HL-60/S4 (cell line): ENCODE measurements at regions not wholly inside any gene's neighbourhood (a gene's known extent, or its start where the extent isn't known, plus 50 kb on each side); places are given as distances from the start of the nearest gene placed in this dataset.

Experiments used
- in situ Hi-C: fragments of 300-500 bp; cut with MboI; formaldehyde crosslinking; loops from 2 replicates; pipeline ENCODE4 v1.14.3; 2022; ENCODE audit warnings: low sequenced_read_pairs

DNA sequence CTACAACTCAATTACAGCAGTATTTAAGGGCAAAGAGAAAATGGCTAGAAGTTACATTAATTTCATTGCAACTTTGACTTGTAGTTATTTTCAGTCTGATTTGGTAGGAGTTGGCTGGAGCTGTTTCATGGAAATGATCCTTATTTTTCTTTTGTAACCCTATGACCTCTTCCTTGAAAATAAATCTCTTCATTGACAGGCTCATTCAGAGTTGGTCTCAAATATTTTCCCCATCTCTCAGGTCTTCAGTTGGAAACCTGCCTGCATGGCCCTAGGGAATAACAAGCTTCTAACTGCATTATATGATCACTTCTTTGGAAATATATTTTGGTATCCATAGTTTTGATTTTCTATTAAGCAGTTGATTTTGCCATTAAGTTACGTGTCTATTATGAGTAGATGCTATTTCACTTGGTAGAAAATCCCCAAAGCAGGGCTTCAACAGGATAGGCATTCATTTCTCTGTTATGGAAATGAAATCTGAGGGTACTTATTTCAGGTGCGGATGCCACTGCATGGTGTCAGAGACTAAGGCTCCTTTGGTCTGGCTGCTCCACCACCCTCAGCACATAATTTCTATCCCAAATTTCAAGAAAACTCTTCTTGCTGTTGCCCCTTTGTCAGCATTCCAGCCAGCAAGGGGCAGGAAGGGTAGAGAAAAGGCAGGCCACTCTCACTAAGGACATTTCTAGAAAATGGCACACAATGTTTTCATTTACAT is 502.5 kb downstream of the SPRY1 start:
- in situ Hi-C loops: no loop called here

DNA sequence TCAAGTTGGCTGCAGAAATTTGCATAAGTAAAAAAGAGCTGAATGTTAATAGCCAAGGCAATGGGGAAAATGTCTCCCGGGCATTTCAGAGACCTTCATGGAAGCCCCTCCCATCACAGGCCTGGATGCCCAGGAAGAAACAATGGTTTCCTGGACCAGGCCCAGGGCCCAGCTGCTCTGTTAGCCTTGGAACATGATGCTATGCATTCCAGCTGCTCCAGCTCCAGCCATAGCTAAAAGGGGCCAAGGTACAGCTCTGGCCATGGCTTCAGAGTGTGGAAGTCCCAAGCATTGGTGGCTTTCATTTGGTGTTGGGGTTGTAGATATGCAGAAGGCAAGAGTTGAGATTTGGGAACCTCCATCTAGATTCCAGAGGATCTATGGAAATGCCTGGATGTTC is 508.3 kb downstream of the SPRY1 start:
- in situ Hi-C loops: no loop called here

DNA sequence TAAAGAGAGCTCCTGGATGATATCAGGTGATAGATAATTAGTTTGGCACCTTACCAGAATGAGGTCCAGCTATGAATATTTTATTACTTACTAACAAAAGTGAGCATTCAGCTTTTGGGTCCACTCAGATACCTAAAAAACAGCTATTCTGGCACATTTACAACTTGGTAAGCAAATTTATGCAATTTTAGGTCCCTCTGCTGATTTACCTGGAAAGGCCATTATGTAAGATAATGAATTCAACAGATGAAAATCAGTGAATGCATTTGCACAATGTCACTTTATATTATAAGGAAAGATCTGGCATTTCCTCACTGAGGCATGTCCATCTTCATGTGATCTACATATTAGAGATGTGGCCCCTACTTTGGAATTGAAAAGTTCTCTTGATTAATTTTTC is 517.0 kb downstream of the SPRY1 start:
- in situ Hi-C loops: no loop called here

DNA sequence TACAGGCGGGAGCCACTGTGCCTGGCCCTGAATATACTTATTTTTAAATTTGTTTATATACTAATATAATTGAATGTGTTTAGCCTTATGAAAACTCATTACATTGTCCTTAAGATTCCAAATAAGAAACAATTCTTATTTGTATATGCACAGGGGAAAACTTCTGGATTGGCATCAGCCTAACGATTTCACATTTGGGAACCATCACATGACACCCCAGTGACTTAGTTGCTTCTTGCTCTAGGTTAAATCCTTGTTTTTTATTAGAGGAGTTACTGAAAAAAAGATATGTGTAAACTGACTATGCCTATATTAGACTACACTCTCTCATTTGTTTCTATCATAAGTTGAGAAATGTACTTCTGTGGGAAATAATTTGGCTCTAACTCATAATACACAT is 520.2 kb downstream of the SPRY1 start:
- in situ Hi-C loops: no loop called here

DNA sequence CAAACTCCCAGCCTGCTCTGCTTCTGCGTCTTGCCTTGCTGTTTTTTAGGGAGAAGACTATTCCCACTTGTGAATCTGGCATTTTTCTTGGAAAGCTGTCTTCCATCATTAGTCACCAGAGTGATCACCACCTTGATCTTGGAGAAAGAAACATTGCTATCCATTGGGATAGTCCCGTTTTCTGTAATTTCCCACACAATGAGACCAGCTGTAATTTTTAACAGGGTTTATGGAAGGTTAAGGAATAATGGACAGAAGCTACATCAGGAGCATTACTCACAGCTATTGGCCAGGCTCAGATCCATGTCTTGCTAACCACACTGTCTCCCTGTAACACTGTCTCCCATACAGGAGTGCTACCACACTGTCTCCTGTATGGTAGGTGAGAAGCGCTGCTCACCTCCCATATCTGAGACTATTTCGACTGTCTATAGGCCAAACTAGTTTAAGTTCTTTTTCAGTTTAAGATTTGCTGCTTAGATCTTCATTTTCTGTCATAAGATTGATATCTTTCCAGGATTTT is 523.0 kb downstream of the SPRY1 start:
- in situ Hi-C loops: no loop called here

DNA sequence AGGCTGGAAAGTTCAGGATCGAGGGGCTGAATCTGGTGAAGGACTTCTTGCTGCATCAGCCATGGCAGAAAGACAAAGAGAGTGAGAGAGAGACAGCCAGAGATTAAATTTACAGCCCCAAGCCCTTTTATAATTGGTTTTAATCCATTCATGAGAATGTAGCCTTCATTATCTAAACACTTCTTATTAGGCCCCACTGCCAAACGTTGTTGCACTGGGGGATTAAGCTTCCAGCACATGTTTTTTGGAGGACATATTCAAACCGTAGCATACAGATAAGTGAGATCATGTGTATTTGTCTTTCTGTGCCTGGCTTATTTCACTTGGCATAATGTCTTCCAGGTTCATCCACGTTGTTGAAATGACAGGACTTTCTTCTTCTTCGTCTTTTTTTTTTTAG is 524.7 kb downstream of the SPRY1 start:
- in situ Hi-C loops: no loop called here

DNA sequence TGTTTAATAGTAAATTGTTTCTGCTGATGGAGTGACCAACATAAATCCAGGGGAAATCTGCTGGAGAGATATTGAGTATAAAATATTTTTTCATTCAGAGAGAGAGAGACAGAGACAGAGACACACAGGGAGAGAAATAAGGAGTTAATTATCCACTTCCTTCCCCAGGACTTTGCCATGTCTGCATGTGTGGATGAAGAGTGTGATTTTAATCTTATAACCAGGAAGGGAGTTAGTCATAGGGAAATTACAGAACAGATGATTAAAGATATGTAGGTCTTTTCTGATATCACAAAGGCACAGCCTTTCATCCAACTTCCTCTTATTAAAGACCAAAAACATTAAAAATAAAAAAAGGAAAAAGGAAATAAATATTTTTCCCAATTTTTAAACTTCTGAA is 526.3 kb downstream of the SPRY1 start:
- in situ Hi-C loops: no loop called here

DNA sequence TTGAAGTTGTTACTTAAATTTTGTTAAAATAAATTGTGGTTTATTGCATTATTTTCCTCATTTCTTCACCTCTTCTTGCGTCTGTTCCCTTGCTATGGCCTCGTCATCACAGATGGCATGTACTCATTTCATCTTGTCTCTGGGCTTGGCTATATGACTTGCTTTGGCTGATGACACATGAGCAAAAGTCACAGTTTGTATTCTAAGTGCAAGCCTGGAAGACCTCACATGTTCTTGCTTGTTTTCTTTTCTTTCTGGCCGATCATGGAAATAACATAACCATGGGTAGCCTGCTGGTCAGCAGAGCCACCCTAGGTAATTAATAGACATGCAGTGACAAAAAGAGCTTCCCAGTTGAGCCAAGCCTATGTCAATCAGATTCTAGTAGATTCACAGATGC is 527.9 kb downstream of the SPRY1 start:
- in situ Hi-C loops: no loop called here

DNA sequence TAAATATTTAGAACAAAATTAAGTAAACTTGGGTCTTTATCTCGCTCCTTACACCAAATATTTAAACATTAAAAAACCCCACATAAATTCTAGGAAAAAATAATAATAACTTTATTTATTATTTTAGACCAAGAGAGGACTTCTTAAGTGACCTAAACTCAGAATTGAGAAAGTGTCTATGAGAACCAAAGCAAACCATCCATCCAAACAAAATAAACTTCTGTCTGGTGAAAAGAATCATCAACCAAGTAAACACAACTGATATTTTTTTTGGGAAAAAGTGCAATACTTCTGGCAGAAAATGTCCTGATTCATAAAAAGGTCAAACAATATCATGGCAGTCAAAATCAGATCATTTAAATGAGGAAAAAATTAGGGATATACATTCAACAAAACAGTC is 533.0 kb downstream of the SPRY1 start:
- in situ Hi-C loops: no loop called here

DNA sequence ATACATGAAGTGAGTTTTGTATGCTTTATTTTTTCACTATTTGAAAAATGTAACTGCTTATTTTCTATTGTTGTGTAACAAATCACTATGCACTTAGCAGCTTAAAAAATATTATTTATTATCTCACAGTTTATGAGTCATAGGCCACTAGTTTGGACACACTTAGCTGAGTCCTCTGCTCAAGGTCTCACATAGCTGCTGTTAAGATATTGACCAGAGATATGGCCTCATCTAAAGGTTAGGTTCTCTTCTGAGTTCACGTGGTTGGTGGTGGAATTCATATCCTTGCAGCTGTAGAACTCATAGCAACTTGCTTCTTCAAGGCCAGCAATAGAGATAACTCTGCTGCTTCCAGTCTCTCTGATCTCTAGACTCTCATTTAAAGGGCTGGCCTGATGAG is 534.4 kb downstream of the SPRY1 start:
- in situ Hi-C loops: no loop called here

DNA sequence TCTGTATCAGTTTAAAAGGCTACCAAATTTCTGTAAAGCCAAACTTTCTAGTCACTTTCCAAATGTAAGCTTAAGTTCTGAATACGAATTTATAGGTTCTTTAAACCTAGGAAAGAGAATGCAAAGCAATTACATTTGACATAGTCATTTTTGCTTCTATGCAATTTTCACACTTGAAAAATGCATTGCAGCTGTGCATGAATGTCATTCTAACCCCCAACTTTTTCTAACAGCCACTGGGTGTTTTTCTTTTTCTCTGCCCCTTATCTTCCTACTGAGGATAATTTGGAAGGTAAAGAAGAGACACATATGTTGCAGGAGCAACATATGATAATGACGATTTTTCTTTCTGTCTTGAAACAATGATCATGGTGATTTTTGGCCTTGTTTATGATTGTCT is 537.5 kb downstream of the SPRY1 start:
- in situ Hi-C loops: no loop called here

DNA sequence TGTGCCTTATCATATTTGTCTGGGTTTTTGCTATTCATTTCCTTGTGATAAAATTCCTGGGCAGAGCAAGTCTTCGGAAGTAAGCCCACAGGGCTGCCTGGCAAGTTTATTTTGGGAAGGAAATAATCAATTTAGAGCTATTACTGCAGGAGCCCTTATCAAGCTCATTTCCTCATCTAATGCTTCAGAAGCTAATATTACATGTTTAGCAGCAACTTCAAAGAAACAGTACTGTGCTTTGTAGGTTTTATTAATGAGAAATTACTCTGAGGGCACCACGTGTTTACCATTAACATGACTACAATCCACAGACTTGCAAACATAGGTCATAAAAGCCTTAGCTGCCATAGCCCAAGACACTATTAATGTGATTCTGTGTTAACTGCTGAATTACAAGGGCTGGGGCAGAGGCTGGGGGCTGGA is 540.0 kb downstream of the SPRY1 start:
- in situ Hi-C loops: no loop called here

DNA sequence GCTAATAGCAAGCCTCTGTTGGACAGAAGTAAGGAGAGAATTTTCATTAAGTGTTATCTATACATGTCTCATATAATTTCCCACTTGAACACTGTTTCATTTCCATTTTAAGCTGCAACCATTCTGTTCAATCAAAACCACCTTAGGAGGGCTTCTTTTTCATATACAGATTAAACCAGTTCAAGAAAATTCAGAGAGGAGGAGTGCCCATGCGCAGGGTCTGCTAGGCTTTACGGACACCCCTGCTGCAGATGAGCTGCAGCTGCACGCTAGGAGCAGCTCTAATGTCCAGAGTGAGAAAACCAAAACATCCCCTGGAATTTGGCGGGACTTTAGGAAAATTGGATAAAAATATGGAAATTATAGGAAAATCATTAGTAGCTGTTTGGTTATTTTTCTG is 541.0 kb downstream of the SPRY1 start:
- in situ Hi-C loops: no loop called here

DNA sequence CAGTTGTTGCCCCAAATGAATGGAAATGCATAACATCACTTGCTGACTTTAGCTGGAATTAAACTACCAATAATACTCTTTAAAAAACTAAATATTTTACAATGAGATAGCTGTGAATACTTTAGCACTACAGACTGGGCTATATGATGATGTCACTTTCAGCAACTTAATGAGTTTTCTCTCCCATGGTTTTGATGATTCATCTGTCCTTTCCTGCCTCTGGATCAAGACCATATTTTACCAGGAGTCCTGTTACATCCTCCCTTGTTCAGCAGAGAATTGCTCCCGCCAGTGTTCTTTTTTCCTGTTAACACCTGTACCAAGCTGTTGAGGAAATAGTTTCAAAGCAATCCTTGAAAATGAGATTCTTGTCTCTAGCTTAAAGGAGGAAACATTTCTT is 543.0 kb downstream of the SPRY1 start:
- in situ Hi-C loops: no loop called here

DNA sequence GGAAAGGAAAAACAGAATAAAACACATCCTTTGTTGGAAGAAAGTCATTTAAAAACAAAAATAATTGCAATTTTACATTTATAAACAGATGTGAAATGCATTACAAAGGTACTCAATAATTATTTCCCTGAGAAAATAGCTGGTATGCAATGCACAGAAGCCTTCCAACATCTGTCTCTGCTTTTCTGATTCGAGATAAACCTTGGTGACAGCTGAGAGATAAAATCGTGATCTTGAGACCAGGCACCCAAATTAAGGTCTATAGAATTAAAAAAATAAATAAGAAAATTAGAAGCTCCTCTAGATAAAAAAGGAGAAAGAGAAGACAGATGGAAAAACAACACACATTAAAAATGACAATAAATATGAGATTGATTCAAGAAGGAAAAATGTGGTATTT is 544.0 kb downstream of the SPRY1 start:
- in situ Hi-C loops: no loop called here

DNA sequence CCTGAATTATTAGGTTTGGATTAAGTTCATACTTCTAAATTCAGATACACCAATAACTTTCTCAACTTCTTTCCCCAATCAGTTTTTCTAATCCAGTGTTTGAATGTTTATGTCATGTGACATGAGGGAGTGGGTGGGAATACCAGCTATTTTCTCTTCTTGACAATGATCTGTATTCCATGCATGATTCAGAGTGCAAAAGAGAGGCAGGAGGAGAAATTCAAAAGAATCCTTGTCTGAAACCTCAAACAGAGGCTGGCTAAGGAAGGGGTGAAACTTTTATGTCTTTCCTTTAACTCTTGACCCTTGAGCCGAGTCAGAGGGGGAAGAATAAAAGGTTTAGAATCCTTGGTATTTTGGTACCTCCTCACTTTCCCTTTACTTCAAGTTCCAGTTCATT is 544.7 kb downstream of the SPRY1 start:
- in situ Hi-C loops: no loop called here

DNA sequence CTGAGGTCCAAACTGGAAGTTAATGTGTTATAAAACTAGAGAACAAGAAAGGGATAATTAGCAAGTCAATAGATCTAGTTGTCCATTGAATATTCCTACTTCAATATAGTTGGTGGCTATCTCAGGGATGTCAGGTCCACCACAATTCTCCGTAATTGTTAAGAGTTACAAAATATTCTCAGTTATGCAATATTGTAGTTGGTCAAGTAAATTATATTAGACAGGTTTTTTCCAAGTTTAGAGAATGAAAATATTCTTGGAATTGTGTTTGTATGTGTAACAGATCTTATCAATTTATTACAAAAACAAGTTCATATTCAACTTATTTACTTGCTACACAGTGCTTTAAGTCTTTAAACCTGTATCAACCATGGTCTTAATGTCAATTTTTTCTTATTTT is 547.4 kb downstream of the SPRY1 start:
- in situ Hi-C loops: no loop called here

DNA sequence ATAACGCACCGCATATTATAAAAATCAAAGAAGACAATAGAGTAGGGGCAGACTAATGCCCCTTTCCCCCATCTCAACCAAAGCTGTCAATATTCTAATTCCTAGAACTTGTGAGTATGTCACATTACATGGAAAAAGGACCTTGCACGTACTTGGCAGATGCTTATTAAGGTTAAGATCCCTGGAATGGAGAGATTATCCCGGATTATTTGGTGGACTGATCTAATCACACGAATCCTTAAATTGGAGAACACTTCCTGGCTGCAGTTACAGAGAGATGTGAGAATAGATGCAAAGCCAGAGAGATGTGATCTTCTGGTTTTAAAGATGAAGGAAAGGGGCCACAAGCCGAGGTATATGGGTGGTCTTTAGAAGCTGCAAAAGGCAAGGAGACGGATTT is 548.7 kb downstream of the SPRY1 start:
- in situ Hi-C loops: no loop called here

DNA sequence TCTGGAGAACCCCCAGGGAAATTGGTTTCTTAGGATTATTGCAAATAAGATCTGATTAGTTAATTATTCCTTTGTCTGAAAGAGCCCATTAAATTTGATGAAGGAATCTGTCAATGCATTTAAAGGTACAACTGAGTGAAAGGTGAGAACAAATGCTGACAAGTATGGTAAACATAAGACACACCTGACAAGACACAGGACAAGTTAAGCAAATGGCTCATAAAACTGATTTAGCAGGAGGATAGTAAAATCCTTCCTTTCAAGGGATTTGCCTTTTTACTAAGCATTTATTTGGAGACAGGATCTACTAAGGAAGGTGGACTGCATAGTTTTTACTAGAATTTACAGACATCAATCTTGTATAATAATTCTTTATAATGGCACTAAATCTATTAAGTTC is 553.9 kb downstream of the SPRY1 start:
- in situ Hi-C loops: no loop called here

DNA sequence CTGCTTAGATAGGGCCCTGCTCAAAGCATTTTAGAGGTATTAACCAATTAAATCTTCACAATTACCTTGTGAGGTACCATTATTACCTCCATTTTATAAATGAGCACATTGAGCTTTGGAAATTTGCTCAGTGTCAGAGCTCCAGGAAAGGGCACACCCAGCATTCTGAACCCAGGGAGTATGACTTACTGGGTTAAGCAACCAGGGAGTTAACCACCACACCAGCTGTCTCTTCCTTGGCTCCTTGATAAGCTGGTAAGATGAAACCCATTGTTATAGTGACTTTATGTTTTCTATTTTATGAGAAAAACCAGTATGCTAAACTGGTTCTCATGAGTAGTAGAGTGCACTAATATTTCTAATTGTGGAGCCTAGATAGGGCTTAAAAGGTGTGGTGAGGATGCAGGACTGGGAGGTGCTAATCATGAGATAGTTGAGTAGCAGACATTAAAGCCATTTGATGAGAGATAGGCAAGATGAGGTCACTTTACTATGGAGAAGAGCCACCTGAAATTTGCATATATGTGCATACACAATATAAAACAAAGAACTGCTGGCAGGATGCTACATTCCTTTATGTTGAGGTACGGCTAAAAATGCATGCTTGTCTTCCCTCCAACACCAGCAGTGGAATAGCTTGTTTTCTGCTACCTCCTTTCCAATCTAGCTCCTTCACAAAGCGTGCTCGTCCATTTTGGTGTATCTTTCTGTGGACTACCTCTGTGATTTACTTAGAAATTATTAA is 556.1 kb downstream of the SPRY1 start:
- in situ Hi-C loops: no loop called here

DNA sequence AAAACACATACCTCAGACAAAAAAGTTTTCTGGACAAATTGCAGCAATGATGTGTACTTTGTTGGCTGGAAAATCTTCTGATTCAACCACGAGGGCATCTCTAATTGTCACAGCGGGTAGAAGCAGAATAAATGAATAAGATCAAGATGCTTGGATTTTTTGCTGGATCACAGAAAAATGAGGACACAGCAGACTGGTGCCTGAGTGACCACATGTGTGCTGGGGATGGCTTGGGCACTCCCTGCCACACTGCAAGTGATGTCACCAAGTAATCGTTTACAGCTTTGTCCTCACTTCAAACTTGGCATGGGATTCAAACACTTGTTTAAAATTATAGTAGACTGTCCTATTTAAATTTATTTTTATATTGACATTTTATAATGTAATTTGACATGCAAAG is 557.0 kb downstream of the SPRY1 start:
- in situ Hi-C loops: no loop called here

DNA sequence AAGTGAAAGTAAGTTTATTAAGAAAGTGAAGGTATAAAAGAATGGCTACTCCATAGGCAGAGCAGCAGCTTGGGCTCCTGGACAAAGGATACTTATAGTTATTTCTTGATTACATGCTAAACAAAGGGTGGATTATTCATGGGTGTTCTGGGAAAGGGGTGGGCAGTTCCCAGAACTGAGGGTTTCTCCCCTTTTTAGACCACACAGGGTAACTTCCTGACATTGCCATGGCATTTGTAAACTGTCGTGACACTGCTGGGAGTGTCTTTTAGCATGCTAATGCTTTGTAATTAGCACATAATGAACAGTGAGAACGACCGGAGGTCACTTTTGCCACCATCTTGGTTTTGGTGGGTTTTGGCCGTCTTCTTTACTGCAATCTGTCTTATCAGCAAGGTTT is 557.6 kb downstream of the SPRY1 start:
- in situ Hi-C loops: no loop called here
